NB4 (cell line): ENCODE measurements at regions not wholly inside any gene's neighbourhood (a gene's known extent, or its start where the extent isn't known, plus 50 kb on each side); places are given as distances from the start of the nearest gene placed in this dataset.

Experiments
- CTCF ChIP-seq: IDR thresholded peaks from one replicate; pipeline ENCODE4 v1.5.1; 2012; ENCODE audit warnings: low read depth, low read length
- MAX ChIP-seq: IDR thresholded peaks from 2 replicates; pipeline ENCODE4 v1.6.1; 2011; ENCODE audit warnings: low read depth, low read length

DNA sequence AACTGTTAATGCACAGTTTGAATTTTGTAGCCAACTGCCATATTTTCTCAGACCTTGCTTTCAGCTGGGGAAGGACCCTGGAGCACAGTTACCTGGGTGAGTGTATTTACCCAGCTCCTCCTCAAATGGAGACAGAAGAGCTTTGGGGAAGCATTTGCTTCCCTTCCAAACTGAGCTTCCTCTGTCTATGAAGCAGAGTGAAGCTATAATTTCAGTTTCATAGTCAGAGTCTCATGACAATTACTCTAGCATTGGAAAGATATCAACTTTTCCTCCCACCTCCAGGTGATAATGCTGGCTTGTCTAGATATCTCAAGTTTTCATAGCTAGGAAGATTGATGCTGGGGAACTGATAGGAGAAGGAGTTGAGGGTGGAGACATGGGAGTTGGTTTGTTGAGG lies 406.4 kb upstream of the CLINT1 start:
- TF ChIP-seq MAX, result no peak
- no peak for TF ChIP-seq CTCF
